ENCODE measurements at regions not wholly inside any gene's neighbourhood (a gene's known extent, or its start where the extent isn't known, plus 50 kb on each side); places are given as distances from the start of the nearest gene placed in this dataset.

GRCh38 chr9:10674586-10674985 lies 61.8 kb upstream of the PTPRD start:
- WGBS (ENCODE audit: missing lambda C conversion rate), result no CpG with 5 or more reads among the region's 1 CpG
- POLR2A ChIA-PET, result no interaction called here
- CTCF ChIA-PET, result no interaction called here

DNA sequence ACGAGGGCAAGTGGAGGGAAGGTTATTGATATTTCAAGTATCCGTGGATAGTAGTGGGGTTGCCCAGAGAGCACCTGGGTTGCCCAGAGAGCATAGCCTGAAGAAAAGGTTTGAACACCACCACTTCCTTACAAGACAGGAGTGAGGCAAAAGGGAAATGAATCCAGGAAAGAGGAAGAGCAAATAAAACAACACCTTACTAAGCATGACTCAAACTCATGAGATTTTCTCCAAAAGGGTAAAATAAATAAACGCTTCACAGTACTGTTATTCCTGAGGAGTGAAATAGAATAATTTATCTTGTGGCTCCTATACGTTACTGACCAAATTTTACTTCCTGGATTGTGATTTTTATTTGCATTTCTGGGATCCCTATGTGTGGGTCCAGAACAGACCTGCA lies 65.2 kb upstream of the PTPRD start:
- CTCF ChIA-PET, result no interaction called here
- POLR2A ChIA-PET, result no interaction called here
- 5% methylated on average over 4 of the region's 4 CpGs for WGBS (ENCODE audit: missing lambda C conversion rate)
- no peak overlapping the region for H3K4me3 ChIP-seq
- FAIRE-seq (no peak), ATAC-seq (no peak), DNase-seq (ENCODE audit: low read depth in 1 of 2, low spot score in 1 of 2) (no peak)
- no peaks in the 10 kb centered on the region for H3K9me3 ChIP-seq
- H3K27ac ChIP-seq, result no peak overlapping the region
- TF ChIP-seq USF2 (IDR thresholded peaks at IDR 0.05) (no peak), ZFP36 (IDR thresholded peaks at IDR 0.05; ENCODE audit: borderline replicate concordance, partially characterized antibody) (no peak), ZNF302 (CRISPR knock-in tag; IDR thresholded peaks at IDR 0.05) (no peak), RARB (CRISPR knock-in tag; IDR thresholded peaks at IDR 0.05) (no peak), TP53 (CRISPR knock-in tag; IDR thresholded peaks at IDR 0.05) (no peak), HOXA7 (CRISPR knock-in tag; IDR thresholded peaks at IDR 0.05) (no peak), HOXB5 (CRISPR knock-in tag; IDR thresholded peaks at IDR 0.05) (no peak), RAD21 (conservative IDR thresholded peaks at IDR 0.05 in 1 of 2, IDR thresholded peaks at IDR 0.05 in 1 of 2) (no peak), GATA3 (IDR thresholded peaks at IDR 0.05; ENCODE audit: borderline replicate concordance) (no peak)
- H3K4me1 ChIP-seq, result no peaks in the 10 kb centered on the region
- H3K4me2 ChIP-seq, result no peak overlapping the region

More at GRCh38 chr9:10674586-10674985, 61.8 kb upstream of the PTPRD start:
- Histone ChIP-seq H3K4me1 (no peaks in the 10 kb centered on the region), H3K27ac (no peak overlapping the region), H3K4me2 (no peak overlapping the region), H3K9me3 (no peaks in the 10 kb centered on the region), H3K4me3 (no peak overlapping the region)
- DNase-seq (ENCODE audit: low read depth in 1 of 2, low spot score in 1 of 2) (no peak), ATAC-seq (no peak), FAIRE-seq (no peak)
- TF ChIP-seq USF2 (IDR thresholded peaks at IDR 0.05), result no peak
- TF ChIP-seq TFCP2L1 (CRISPR knock-in tag; IDR thresholded peaks at IDR 0.05), result no peak
- TF ChIP-seq CHD4 (IDR thresholded peaks at IDR 0.05; ENCODE audit: borderline replicate concordance), result no peak
- TF ChIP-seq HOXB5 (CRISPR knock-in tag; IDR thresholded peaks at IDR 0.05), result no peak
- TF ChIP-seq, protein P1, sequence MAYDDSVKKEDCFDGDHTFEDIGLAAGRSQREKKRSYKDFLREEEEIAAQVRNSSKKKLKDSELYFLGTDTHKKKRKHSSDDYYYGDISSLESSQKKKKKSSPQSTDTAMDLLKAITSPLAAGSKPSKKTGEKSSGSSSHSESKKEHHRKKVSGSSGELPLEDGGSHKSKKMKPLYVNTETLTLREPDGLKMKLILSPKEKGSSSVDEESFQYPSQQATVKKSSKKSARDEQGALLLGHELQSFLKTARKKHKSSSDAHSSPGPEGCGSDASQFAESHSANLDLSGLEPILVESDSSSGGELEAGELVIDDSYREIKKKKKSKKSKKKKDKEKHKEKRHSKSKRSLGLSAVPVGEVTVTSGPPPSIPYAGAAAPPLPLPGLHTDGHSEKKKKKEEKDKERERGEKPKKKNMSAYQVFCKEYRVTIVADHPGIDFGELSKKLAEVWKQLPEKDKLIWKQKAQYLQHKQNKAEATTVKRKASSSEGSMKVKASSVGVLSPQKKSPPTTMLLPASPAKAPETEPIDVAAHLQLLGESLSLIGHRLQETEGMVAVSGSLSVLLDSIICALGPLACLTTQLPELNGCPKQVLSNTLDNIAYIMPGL (CRISPR knock-in tag; IDR thresholded peaks at IDR 0.05; ENCODE audit: borderline replicate concordance), result no peak
- TF ChIP-seq CHD2 (IDR thresholded peaks at IDR 0.05; ENCODE audit: low read length, partially characterized antibody), result no peak
- TF ChIP-seq MYC (IDR thresholded peaks at IDR 0.05; ENCODE audit: borderline replicate concordance, low read length), result no peak
- TF ChIP-seq HOXB13 (CRISPR knock-in tag; IDR thresholded peaks at IDR 0.05; ENCODE audit: low read depth), result no peak
- no peak for TF ChIP-seq RAD21 (conservative IDR thresholded peaks at IDR 0.05 in 1 of 2, IDR thresholded peaks at IDR 0.05 in 1 of 2)
- no peak for TF ChIP-seq ATOH8 (CRISPR knock-in tag; IDR thresholded peaks at IDR 0.05; ENCODE audit: low read depth)
- TF ChIP-seq ZC3H11A (IDR thresholded peaks at IDR 0.05), result no peak
- TF ChIP-seq KDM5A (IDR thresholded peaks at IDR 0.05), result no peak
- no peak for TF ChIP-seq MAX (IDR thresholded peaks at IDR 0.05)
- no peak for TF ChIP-seq ZSCAN20 (CRISPR knock-in tag; IDR thresholded peaks at IDR 0.05)
- no peak for TF ChIP-seq BCL3 (IDR thresholded peaks at IDR 0.05)

All from A549 (cell line).